Activated CD4-positive, alpha-beta memory T cell treated with anti-CD3 and anti-CD28 coated beads, Interleukin-2, amount 10 ng/mL, durations not matched to agents 7 days and 5 days (primary cell): ENCODE measurements at regions not wholly inside any gene's neighbourhood (a gene's known extent, or its start where the extent isn't known, plus 50 kb on each side); places are given as distances from the start of the nearest gene placed in this dataset.
"Not testable (repeated sequence)": the region's sequence is repeated elsewhere in the genome, so short reads cannot be mapped to it uniquely, and the experiment has no call there.

Experiments used
- CTCF ChIA-PET: fragments of 350-600 bp; sonication (Branson Sonifier 250); formaldehyde crosslinking; loops from one replicate; lab custom pipeline; 2021; ENCODE audit warnings: antibody characterized with exemption, inconsistent platforms; lab: Charles Lee
- POLR2A ChIA-PET: fragments of 350-600 bp; sonication (Branson Sonifier 250); formaldehyde crosslinking; loops from one replicate; lab custom pipeline; 2021; ENCODE audit warnings: antibody characterized with exemption; lab: Charles Lee
- DNase-seq: peaks from one replicate; pipeline ENCODE4 v3.0.0-alpha.2; 2020
- H3K27ac Mint-ChIP-seq: one replicate; pipeline ENCODE4 v1.8.0; 2021; ENCODE audit warnings: mild to moderate bottlenecking, mixed read lengths
- H3K27me3 Mint-ChIP-seq: one replicate; pipeline ENCODE4 v1.8.0; 2021; ENCODE audit warnings: mixed read lengths
- H3K36me3 Mint-ChIP-seq: one replicate; pipeline ENCODE4 v1.8.0; 2021; ENCODE audit warnings: low read depth, mixed read lengths
- H3K4me1 Mint-ChIP-seq: one replicate; pipeline ENCODE4 v1.8.0; 2021; ENCODE audit warnings: mixed read lengths
- H3K4me3 Mint-ChIP-seq: one replicate; pipeline ENCODE4 v1.8.0; 2021; ENCODE audit warnings: mild to moderate bottlenecking, mixed read lengths
- H3K9me3 Mint-ChIP-seq: one replicate; pipeline ENCODE4 v1.8.0; 2021; ENCODE audit warnings: mixed read lengths

DNA sequence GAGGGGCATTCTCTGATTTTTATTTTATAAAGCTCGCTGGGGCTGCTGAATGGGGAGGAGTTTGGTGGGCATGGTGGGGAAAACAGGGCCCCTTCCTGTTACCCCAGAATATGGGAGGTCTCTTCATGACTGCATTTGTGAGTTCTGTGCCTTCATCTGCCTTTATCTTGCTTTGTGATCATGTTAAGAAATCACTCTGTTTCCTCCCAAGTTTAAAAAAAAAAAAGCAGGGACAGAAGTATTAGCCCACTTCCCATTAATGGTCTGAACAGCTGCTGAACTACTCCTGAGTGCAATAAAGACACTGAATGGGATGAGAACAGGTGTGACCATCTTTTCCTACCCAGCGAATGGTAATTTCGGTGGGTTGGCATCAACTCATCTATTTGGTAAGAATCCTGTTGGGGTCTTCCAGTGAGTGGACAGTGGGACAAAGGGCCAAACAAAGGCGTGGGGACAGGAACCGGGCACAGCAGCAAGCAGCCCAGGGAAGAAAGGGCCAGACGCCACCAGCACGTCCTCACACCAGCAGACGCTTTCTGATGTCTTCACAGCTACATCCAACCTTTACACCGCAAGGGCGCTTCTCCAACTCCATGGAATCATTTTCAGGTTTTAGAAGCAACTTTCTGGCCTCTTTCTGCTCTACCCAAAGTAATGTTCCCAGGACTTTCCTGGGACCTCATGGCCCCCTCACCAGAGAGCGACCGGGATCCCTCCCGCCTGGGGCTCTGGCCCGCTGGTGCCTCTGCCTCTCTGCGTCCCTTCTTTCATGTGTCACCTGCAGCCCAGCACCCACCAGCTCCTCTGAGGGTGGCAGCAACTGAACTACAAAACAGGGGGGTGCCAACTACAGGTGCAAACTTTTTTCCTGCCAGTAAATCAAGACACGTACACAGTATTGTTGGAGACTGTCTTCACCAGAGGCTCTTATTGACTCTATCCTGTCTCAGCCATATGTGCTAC lies 160.2 kb downstream of the ADSS2 start:
- DNase-seq, result no peak
- Mint-ChIP-seq H3K4me3 (no peak overlapping the region), H3K27me3 (peaks cover 4% of the 10 kb centered on the region)

DNA sequence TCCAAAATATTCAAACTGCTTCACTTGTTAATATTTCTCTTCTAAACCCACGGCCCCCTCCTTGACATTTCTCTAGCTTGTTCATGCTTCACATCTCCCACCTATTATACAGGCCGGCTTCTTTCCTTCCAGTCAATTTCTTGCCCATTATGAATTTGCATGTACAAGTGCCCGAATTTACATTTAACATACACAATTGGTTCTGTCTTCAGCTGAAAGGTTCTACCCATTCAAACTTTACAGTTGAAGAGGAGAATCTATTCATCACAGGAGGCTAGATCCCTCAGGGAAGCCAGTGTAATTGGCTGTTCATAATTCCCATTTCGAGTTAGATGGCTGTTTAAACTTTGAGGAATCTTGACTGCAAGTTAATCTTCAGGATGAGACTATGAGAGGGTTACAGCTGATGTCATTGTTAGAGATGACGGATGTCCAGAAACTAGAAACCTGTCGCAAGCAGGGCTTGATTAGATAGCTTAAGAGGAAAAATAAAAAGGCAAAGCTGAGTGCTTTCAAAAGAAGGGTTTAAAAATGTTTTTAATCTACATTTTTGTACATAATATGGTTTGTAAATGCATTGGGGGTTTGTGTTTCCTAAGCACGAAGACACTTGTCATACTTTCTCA lies 157.0 kb downstream of the ADSS2 start:
- CTCF ChIA-PET, result no interaction called here
- no peak overlapping the region for H3K4me3 Mint-ChIP-seq

More for the DNA sequence above, 160.2 kb downstream of the ADSS2 start:
- Mint-ChIP-seq H3K9me3 (peaks cover 6% of the 10 kb centered on the region), H3K27ac (no peak overlapping the region), H3K4me1 (peaks cover 10% of the 10 kb centered on the region), H3K36me3 (no peaks in the 10 kb centered on the region)
- POLR2A ChIA-PET, result no interaction called here
- CTCF ChIA-PET, result no interaction called here

DNA sequence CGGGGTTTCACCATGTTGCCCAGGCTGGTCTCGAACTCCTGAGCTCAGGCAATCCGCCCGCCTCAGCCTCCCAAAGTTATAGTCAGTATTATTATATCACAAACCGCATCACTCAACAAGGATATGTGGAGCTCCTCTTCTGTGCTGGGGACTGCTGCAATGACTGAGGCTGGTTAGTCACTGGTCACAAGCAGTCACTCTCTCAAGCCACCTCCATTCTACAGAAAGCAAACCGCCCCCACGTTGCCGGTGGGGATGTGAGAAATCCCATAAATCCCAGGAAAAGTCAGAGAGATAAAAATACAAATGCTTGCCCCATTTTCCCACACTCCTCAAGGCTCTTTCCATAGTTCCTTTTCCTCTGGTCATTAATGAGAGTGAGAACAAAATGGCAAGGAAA lies 155.7 kb downstream of the ADSS2 start:
- Mint-ChIP-seq H3K27me3 (no peaks in the 10 kb centered on the region), H3K4me1 (peaks cover 16% of the 10 kb centered on the region), H3K9me3 (no peaks in the 10 kb centered on the region), H3K4me3 (no peak overlapping the region), H3K36me3 (no peaks in the 10 kb centered on the region), H3K27ac (no peak overlapping the region)
- DNase-seq, result no peak
- CTCF ChIA-PET, result no interaction called here
- POLR2A ChIA-PET, result no interaction called here

More for the DNA sequence above, 157.0 kb downstream of the ADSS2 start:
- no peaks in the 10 kb centered on the region for H3K27me3 Mint-ChIP-seq
- no peak for DNase-seq
- no peaks in the 10 kb centered on the region for H3K36me3 Mint-ChIP-seq
- H3K27ac Mint-ChIP-seq, result no peak overlapping the region
- POLR2A ChIA-PET, result no interaction called here
- peaks cover 18% of the 10 kb centered on the region for H3K4me1 Mint-ChIP-seq
- no peaks in the 10 kb centered on the region for H3K9me3 Mint-ChIP-seq

DNA sequence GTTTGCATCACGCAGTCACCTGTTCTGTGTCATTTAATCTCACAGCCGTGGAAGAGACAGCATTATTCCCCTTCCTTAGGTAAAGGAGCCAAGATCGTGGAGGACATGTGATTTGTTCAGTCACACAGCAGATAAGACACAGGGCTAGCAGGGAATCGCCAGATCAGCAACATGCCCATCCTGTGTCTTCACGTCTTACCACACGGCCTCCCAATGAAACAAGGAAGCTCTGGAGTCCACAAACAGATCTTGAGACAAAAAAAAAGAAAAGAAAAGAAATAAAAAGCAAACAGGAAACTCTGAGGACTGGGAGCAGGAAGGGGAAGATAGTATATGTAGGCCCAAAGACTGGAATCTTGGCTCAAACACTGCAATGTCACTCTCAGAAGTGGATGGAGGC lies 155.3 kb downstream of the ADSS2 start:
- ChIA-PET POLR2A (no interaction called here), CTCF (interaction anchor here (1.3 to 4.8 kb wide), 2 partner anchors 7 to 24 kb away, joined by 3 to 34 read pairs; no protein-coding TSS in a partner anchor)

DNA sequence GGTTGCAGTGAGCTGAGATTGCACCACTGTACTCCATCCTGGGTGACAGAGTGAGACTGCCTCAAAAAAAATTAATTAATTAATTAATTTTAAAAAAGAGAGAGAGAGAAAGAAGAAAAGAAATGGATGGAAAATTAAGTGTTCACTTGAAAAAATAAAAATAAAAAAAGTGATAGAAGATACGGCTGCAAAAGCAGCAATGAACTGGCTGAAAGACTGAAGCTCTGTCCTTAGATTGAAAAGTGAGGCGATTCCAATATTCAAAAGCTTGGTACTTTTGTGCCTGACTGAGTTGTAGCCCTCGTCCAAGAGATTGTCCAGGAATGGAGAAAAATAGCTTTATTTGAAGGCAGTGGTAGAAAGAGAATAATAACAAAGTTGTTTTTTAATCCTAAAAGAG lies 154.6 kb downstream of the ADSS2 start:
- Mint-ChIP-seq H3K4me3 (no peak overlapping the region), H3K36me3 (no peaks in the 10 kb centered on the region), H3K27ac (no peak overlapping the region), H3K27me3 (no peaks in the 10 kb centered on the region), H3K9me3 (no peaks in the 10 kb centered on the region), H3K4me1 (peaks cover 13% of the 10 kb centered on the region)
- ChIA-PET POLR2A (interaction anchor here (0.9 kb wide), 1 partner anchor 26 kb away, joined by 3 read pairs; no protein-coding TSS in a partner anchor), CTCF (interaction anchor here (1.3 to 4.8 kb wide), 2 partner anchors 8 to 24 kb away, joined by 3 to 34 read pairs; no protein-coding TSS in a partner anchor)
- DNase-seq, result no peak

More for the DNA sequence above, 155.3 kb downstream of the ADSS2 start:
- Mint-ChIP-seq H3K27me3 (no peaks in the 10 kb centered on the region), H3K4me3 (no peak overlapping the region), H3K27ac (no peak overlapping the region), H3K36me3 (no peaks in the 10 kb centered on the region), H3K4me1 (peaks cover 14% of the 10 kb centered on the region), H3K9me3 (no peaks in the 10 kb centered on the region)
- no peak for DNase-seq

DNA sequence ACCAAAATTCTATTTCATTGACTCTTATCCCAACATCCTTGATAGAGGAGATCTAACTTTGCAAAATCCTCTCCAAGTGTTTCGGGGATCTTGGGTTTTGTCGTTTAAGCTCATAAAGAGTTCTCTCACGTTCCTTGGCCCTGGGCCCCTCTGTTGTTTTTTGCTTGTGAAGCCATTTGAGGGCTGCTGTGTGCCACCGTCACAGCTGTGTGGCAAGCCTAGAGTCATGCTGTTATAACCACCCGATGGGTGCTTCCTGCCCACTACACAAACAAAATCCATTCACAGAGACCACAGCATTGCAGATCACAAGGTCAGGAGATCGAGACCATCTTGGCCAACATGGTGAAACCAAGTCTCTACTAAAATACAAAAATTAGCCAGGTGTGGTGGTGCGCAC lies 154.1 kb downstream of the ADSS2 start:
- no peak overlapping the region for H3K4me3 Mint-ChIP-seq
- CTCF ChIA-PET, result interaction anchor here (1.3 to 4.8 kb wide), 2 partner anchors 9 to 25 kb away, joined by 3 to 34 read pairs; no protein-coding TSS in a partner anchor
- H3K27me3 Mint-ChIP-seq, result no peaks in the 10 kb centered on the region
- POLR2A ChIA-PET, result interaction anchor here (0.9 kb wide), 1 partner anchor 25 kb away, joined by 3 read pairs; no protein-coding TSS in a partner anchor
- H3K27ac Mint-ChIP-seq, result no peak overlapping the region
- no peaks in the 10 kb centered on the region for H3K36me3 Mint-ChIP-seq
- H3K9me3 Mint-ChIP-seq, result no peaks in the 10 kb centered on the region
- peaks cover 13% of the 10 kb centered on the region for H3K4me1 Mint-ChIP-seq
- DNase-seq, result no peak

DNA sequence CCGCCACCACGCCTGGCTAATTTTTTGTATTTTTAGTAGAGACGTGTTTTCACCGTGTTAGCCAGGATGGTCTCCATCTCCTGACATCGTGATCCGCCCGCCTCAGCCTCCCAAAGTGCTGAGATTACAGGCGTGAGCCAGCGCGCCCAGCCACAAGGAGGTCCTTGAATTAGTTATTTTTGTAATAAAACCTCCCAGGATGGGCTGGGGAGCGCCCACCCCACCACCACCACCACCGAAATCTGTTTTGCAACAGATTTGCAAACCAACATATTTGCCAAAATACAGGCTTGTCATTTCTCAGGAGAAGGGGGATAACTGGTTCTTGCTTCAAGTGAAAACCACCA lies 151.7 kb downstream of the ADSS2 start:
- not testable (repeated sequence) for DNase-seq, H3K27me3 Mint-ChIP-seq, H3K9me3 Mint-ChIP-seq, H3K36me3 Mint-ChIP-seq
- ChIA-PET POLR2A (interaction anchor here (1.0 to 1.8 kb wide), 5 partner anchors 15 to 252 kb away, joined by 3 to 12 read pairs (median 8); no protein-coding TSS in a partner anchor), CTCF (interaction anchor here (0.6 to 4.8 kb wide), 24 partner anchors 9 to 1044 kb away, joined by 3 to 34 read pairs (median 4); partner anchors contain the start of genes ADSS2, CEP170 and SDCCAG8)
- Mint-ChIP-seq H3K4me3 (peak overlapping the region; percentile 64), H3K27ac (peak overlapping the region; percentile 79), H3K4me1 (peaks cover 13% of the 10 kb centered on the region)

DNA sequence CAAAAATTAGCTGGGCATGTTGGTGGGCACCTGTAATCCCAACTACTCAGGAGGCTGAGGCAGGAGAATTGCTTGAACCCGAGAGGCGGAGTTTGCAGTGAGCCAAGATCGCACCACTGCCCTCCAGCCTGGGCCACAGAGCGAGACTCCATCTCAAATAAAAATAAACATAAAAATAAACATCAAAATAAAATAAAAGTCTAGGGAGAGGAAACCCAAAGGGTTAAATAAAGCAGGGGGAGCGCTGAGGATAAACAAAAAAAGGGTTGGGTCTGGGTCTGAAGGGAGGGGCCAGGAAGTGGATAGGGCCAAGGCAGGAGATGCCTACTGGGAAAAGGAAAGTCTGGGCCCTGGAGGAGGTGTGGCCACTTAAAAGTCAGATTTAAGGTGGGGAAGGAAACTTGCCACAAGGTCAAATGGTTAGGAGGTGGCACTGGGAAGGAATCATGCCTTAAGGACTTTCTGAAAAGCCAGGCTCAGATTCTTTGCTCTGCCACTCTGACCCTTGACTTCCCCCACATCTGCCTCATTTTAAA lies 150.0 kb downstream of the ADSS2 start:
- Mint-ChIP-seq H3K4me1 (peaks cover 11% of the 10 kb centered on the region), H3K36me3 (peaks cover 3% of the 10 kb centered on the region), H3K27ac (no peak overlapping the region), H3K4me3 (no peak overlapping the region), H3K27me3 (peaks cover 2% of the 10 kb centered on the region), H3K9me3 (peaks cover 2% of the 10 kb centered on the region)
- ChIA-PET CTCF (no interaction called here), POLR2A (no interaction called here)
- no peak for DNase-seq

DNA sequence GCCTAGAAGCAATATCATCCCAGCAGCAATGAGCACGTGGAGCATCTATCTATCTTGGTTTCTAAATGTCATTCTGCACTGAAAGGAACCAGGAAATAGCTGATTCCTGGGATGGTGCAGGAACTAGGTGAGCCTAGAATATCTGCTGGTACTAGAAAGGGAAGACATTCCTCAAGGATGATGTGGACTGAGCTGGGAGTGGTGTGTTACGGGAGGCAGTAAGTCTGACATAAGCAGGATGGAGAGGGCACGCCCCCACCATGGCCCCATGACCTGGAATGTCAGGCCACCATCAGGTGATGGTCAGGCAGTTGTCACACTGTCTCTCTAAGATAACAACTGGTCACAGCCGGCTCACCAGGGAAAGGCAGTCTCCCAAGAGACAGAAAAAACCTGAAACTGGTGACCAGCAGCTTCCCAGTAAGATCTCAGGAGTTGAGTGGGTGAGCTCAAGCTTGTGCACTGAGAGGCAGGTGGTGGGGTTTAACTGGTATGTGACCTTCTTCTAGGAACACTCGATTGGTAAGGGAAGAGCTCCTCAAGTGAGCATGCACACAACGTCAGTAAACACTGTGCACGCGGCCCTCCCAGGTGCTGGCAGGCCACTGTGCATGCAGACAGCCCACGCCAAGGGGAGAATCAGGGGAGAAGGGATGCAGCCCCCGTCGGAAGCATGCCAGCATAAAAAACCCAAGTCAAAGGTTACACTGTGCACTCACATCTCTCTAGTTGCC lies 148.7 kb downstream of the ADSS2 start:
- peaks cover 4% of the 10 kb centered on the region for H3K27me3 Mint-ChIP-seq
- CTCF ChIA-PET, result no interaction called here
- H3K9me3 Mint-ChIP-seq, result peaks cover 7% of the 10 kb centered on the region
- DNase-seq, result no peak
- no peak overlapping the region for H3K4me3 Mint-ChIP-seq
- peaks cover 11% of the 10 kb centered on the region for H3K4me1 Mint-ChIP-seq
- no peak overlapping the region for H3K27ac Mint-ChIP-seq
- POLR2A ChIA-PET, result no interaction called here
- peaks cover 7% of the 10 kb centered on the region for H3K36me3 Mint-ChIP-seq

DNA sequence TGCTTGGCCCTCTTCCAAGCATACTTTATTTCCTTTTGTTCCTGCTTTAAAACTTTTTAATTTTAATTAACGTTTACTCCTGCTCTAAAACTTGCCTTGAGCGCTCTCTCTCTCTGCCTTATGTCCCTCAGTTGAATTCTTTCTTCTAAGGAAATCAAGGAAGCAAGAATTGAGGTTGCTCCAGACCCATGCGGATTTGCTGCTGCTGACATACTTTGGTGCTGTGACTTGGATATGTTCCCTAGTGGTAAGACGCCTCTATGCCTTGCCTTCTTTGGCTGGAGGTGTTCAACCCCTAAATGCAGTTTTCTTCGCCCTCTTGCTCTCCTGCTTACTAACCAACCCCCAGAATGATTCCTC lies 148.1 kb downstream of the ADSS2 start:
- Mint-ChIP-seq H3K27me3 (peaks cover 4% of the 10 kb centered on the region), H3K27ac (no peak overlapping the region), H3K4me3 (no peak overlapping the region), H3K9me3 (peaks cover 7% of the 10 kb centered on the region), H3K4me1 (peaks cover 11% of the 10 kb centered on the region), H3K36me3 (peaks cover 9% of the 10 kb centered on the region)
- no peak for DNase-seq
- CTCF ChIA-PET, result no interaction called here
- POLR2A ChIA-PET, result no interaction called here

DNA sequence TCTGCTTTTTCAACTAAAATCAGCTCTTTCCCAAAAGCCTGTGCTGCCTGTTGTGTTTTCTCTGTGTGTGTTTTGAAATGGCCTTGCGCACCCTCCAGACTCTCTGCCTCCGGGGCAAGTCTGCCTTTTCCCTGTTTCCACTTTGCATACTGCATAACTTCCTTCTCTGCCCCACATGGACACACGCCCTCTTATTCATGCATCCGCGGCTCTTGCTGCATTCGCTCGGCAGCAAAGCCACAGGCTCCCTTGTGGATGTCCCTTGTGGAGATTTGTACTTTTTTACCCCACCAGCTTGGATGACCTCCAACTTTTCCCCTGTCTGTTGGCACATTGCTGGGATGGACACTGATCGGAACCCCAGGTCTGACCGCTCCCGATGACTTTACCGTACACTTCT lies 147.6 kb downstream of the ADSS2 start:
- Mint-ChIP-seq H3K27me3 (peaks cover 4% of the 10 kb centered on the region), H3K4me3 (no peak overlapping the region), H3K4me1 (peaks cover 9% of the 10 kb centered on the region), H3K27ac (no peak overlapping the region), H3K9me3 (peaks cover 7% of the 10 kb centered on the region), H3K36me3 (peaks cover 9% of the 10 kb centered on the region)
- ChIA-PET CTCF (no interaction called here), POLR2A (no interaction called here)
- no peak for DNase-seq

DNA sequence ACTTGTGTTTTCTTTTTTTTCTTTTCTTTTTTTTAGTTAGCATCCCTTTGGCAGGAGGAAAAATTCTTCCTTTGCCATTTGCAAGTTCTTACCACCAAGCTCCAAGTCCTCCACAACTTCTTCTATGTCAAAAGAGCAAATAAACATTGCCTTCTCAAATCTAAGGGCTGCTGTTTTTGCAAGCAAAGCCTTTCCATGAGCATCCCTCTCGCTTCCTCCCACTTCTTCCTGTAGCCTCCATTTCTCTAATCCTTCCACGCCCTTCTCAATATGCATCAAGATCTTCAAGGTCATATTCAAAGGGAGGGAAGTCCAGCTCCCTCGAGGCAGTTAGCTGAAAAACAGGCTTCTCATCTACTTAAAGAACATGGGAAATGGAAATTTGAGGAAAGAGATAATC lies 147.1 kb downstream of the ADSS2 start:
- H3K27me3 Mint-ChIP-seq, result peaks cover 4% of the 10 kb centered on the region
- H3K4me1 Mint-ChIP-seq, result peaks cover 4% of the 10 kb centered on the region
- no peak overlapping the region for H3K27ac Mint-ChIP-seq
- ChIA-PET CTCF (no interaction called here), POLR2A (no interaction called here)
- H3K4me3 Mint-ChIP-seq, result no peak overlapping the region
- H3K36me3 Mint-ChIP-seq, result peaks cover 9% of the 10 kb centered on the region
- peaks cover 9% of the 10 kb centered on the region for H3K9me3 Mint-ChIP-seq
- DNase-seq, result no peak
